Karpas-422 (cell line): ENCODE measurements at regions not wholly inside any gene's neighbourhood (a gene's known extent, or its start where the extent isn't known, plus 50 kb on each side); places are given as distances from the start of the nearest gene placed in this dataset.

Experiments
- DNase-seq: peaks from one replicate; pipeline ENCODE4 v3.0.0-alpha.2; 2015
- H2AFZ ChIP-seq: fragments of 200-600 bp; sonication (generic); 2 replicates; pipeline ENCODE4 v1.6.1; 2014; ENCODE audit warnings: antibody characterized with exemption, low read length, mixed read lengths
- H3K27ac ChIP-seq: fragments of 200-600 bp; sonication (generic); 2 replicates; pipeline ENCODE4 v1.5.1; 2014; ENCODE audit warnings: mild to moderate bottlenecking, low read length, moderate library complexity
- H3K27me3 ChIP-seq: fragments of 200-600 bp; sonication (generic); 2 replicates; pipeline ENCODE4 v1.6.1; 2014; ENCODE audit warnings: low read length, mixed read lengths
- H3K36me3 ChIP-seq: fragments of 200-600 bp; sonication (generic); 2 replicates; pipeline ENCODE4 v1.6.1; 2014; ENCODE audit warnings: low read length, mixed read lengths; ENCODE audit not compliant: insufficient read depth
- H3K4me1 ChIP-seq: fragments of 200-600 bp; sonication (generic); 2 replicates; pipeline ENCODE4 v1.6.1; 2014; ENCODE audit warnings: mild to moderate bottlenecking, low read length, mixed read lengths
- H3K4me2 ChIP-seq: fragments of 200-600 bp; sonication (generic); 2 replicates; pipeline ENCODE4 v1.6.1; 2014; ENCODE audit warnings: low read length, low read depth, mild to moderate bottlenecking; ENCODE audit not compliant: poor library complexity, severe bottlenecking
- H3K4me3 ChIP-seq: fragments of 200-600 bp; sonication (generic); 2 replicates; pipeline ENCODE4 v1.5.1; 2014; ENCODE audit warnings: mild to moderate bottlenecking, antibody characterized with exemption, low read length, mixed read lengths
- H3K79me2 ChIP-seq: fragments of 200-600 bp; sonication (generic); 2 replicates; pipeline ENCODE4 v1.6.1; 2014; ENCODE audit warnings: mild to moderate bottlenecking, low read length, mixed read lengths
- H3K9ac ChIP-seq: fragments of 200-600 bp; sonication (generic); 2 replicates; pipeline ENCODE4 v1.6.0; 2014; ENCODE audit warnings: low read length
- H3K9me2 ChIP-seq: fragments of 200-600 bp; sonication (generic), shearing (Covaris generic); replicated peaks from 2 replicates; pipeline ENCODE4 v1.6.0; 2014; ENCODE audit warnings: mild to moderate bottlenecking, low read length, moderate library complexity; ENCODE audit not compliant: insufficient read depth
- H3K9me3 ChIP-seq: fragments of 300-700, 200-600 bp; sonication (generic); 2 replicates; pipeline ENCODE4 v1.6.1; 2014; ENCODE audit warnings: low read length, mixed read lengths
- H4K20me1 ChIP-seq: fragments of 200-600 bp; sonication (generic); 2 replicates; pipeline ENCODE4 v1.6.1; 2014; ENCODE audit warnings: mild to moderate bottlenecking, antibody characterized with exemption, low read length, low read depth; ENCODE audit not compliant: insufficient read depth

GRCh38 chr14:53655080-53655785 is 301.4 kb downstream of the BMP4 start:
- H3K27me3 ChIP-seq: 0 out of 2 replicates have a peak, but pooled peaks cover 3% of the 10 kb centered on the region
- no peak overlapping the region for H3K4me3 ChIP-seq
- DNase-seq: no peak
- H3K9ac ChIP-seq: no peak overlapping the region
- H3K27ac ChIP-seq: no peak overlapping the region
- H3K9me3 ChIP-seq: no peaks in the 10 kb centered on the region
- H3K36me3 ChIP-seq: no peaks in the 10 kb centered on the region
- H3K4me2 ChIP-seq: no peak overlapping the region
- H4K20me1 ChIP-seq: no peaks in the 10 kb centered on the region
- H3K9me2 ChIP-seq: no peaks in the 10 kb centered on the region
- no peak overlapping the region for H2AFZ ChIP-seq
- no peaks in the 10 kb centered on the region for H3K4me1 ChIP-seq
- no peaks in the 10 kb centered on the region for H3K79me2 ChIP-seq

GRCh38 chr14:53652068-53652467 is 304.6 kb downstream of the BMP4 start:
- DNase-seq: no peak
- no peaks in the 10 kb centered on the region for H3K9me3 ChIP-seq
- H4K20me1 ChIP-seq: no peaks in the 10 kb centered on the region
- 0 out of 2 replicates have a peak, but pooled peaks cover 3% of the 10 kb centered on the region for H3K27me3 ChIP-seq
- no peaks in the 10 kb centered on the region for H3K79me2 ChIP-seq
- H3K9me2 ChIP-seq: no peaks in the 10 kb centered on the region
- H2AFZ ChIP-seq: no peak overlapping the region
- H3K27ac ChIP-seq: no peak overlapping the region
- H3K4me1 ChIP-seq: no peaks in the 10 kb centered on the region
- H3K9ac ChIP-seq: no peak overlapping the region
- H3K36me3 ChIP-seq: no peaks in the 10 kb centered on the region
- H3K4me2 ChIP-seq: no peak overlapping the region
- H3K4me3 ChIP-seq: no peak overlapping the region

- Histone ChIP-seq H4K20me1 (no peaks in the 10 kb centered on the region), H3K9ac (no peak overlapping the region), H3K36me3 (no peaks in the 10 kb centered on the region), H3K4me3 (no peak overlapping the region), H3K79me2 (no peaks in the 10 kb centered on the region), H3K9me3 (no peaks in the 10 kb centered on the region), H3K4me1 (no peaks in the 10 kb centered on the region), H3K27ac (no peak overlapping the region), H2AFZ (no peak overlapping the region), H3K27me3 (0 out of 2 replicates have a peak, but pooled peaks cover 3% of the 10 kb centered on the region), H3K4me2 (no peak overlapping the region), H3K9me2 (no peaks in the 10 kb centered on the region)
- DNase-seq: no peak
Observed at GRCh38 chr14:53651096-53651740, 305.4 kb downstream of the BMP4 start.

GRCh38 chr14:53646925-53647324 is 309.7 kb downstream of the BMP4 start:
- Histone ChIP-seq H3K4me2 (no peak overlapping the region), H4K20me1 (no peaks in the 10 kb centered on the region), H3K9me2 (no peaks in the 10 kb centered on the region), H3K9ac (no peak overlapping the region), H3K4me1 (no peaks in the 10 kb centered on the region), H3K4me3 (no peak overlapping the region), H3K27ac (no peak overlapping the region), H2AFZ (no peak overlapping the region), H3K9me3 (no peaks in the 10 kb centered on the region), H3K27me3 (0 out of 2 replicates have a peak, but pooled peaks cover 3% of the 10 kb centered on the region), H3K79me2 (no peaks in the 10 kb centered on the region), H3K36me3 (no peaks in the 10 kb centered on the region)
- no peak for DNase-seq

- H3K27me3 ChIP-seq: no peaks in the 10 kb centered on the region
- no peak overlapping the region for H3K4me2 ChIP-seq
- no peak overlapping the region for H3K27ac ChIP-seq
- no peaks in the 10 kb centered on the region for H3K9me3 ChIP-seq
- H3K4me3 ChIP-seq: no peak overlapping the region
- H3K36me3 ChIP-seq: no peaks in the 10 kb centered on the region
- H3K9ac ChIP-seq: no peak overlapping the region
- DNase-seq: no peak
- H3K4me1 ChIP-seq: no peaks in the 10 kb centered on the region
- no peaks in the 10 kb centered on the region for H3K79me2 ChIP-seq
- no peak overlapping the region for H2AFZ ChIP-seq
- H3K9me2 ChIP-seq: no peaks in the 10 kb centered on the region
- no peaks in the 10 kb centered on the region for H4K20me1 ChIP-seq
Observed at GRCh38 chr14:53640695-53641094, 315.9 kb downstream of the BMP4 start.

GRCh38 chr14:53638966-53639365 is 317.7 kb downstream of the BMP4 start:
- Histone ChIP-seq H3K27ac (no peak overlapping the region), H3K4me1 (no peaks in the 10 kb centered on the region), H3K27me3 (0 out of 2 replicates have a peak, but pooled peaks cover 2% of the 10 kb centered on the region), H3K9me2 (no peaks in the 10 kb centered on the region), H3K9ac (no peak overlapping the region), H3K4me2 (no peak overlapping the region), H3K79me2 (no peaks in the 10 kb centered on the region), H3K4me3 (no peak overlapping the region), H3K9me3 (no peaks in the 10 kb centered on the region), H3K36me3 (no peaks in the 10 kb centered on the region), H4K20me1 (no peaks in the 10 kb centered on the region), H2AFZ (no peak overlapping the region)
- DNase-seq: no peak

- Histone ChIP-seq H3K9me2 (no peaks in the 10 kb centered on the region), H2AFZ (no peak overlapping the region), H3K4me3 (no peak overlapping the region), H4K20me1 (no peaks in the 10 kb centered on the region), H3K27ac (no peak overlapping the region), H3K9ac (no peak overlapping the region), H3K4me2 (no peak overlapping the region), H3K9me3 (no peaks in the 10 kb centered on the region), H3K27me3 (0 out of 2 replicates have a peak, but pooled peaks cover 2% of the 10 kb centered on the region), H3K36me3 (no peaks in the 10 kb centered on the region), H3K79me2 (no peaks in the 10 kb centered on the region), H3K4me1 (no peaks in the 10 kb centered on the region)
- DNase-seq: no peak
Observed at GRCh38 chr14:53634793-53635192, 321.8 kb downstream of the BMP4 start.

- DNase-seq: no peak
- H3K9ac ChIP-seq: no peak overlapping the region
- H3K36me3 ChIP-seq: no peaks in the 10 kb centered on the region
- no peaks in the 10 kb centered on the region for H3K9me2 ChIP-seq
- H3K79me2 ChIP-seq: no peaks in the 10 kb centered on the region
- H4K20me1 ChIP-seq: no peaks in the 10 kb centered on the region
- H3K27ac ChIP-seq: no peak overlapping the region
- H2AFZ ChIP-seq: no peak overlapping the region
- no peak overlapping the region for H3K4me2 ChIP-seq
- no peak overlapping the region for H3K4me3 ChIP-seq
- peaks cover 7% of the 10 kb centered on the region for H3K4me1 ChIP-seq
- H3K27me3 ChIP-seq: 0 out of 2 replicates have a peak, but pooled peaks cover 5% of the 10 kb centered on the region
- H3K9me3 ChIP-seq: no peaks in the 10 kb centered on the region
Observed at GRCh38 chr14:53630336-53630735, 326.3 kb downstream of the BMP4 start.
